ENCODE measurements at regions not wholly inside any gene's neighbourhood (a gene's known extent, or its start where the extent isn't known, plus 50 kb on each side); places are given as distances from the start of the nearest gene placed in this dataset.

DNA sequence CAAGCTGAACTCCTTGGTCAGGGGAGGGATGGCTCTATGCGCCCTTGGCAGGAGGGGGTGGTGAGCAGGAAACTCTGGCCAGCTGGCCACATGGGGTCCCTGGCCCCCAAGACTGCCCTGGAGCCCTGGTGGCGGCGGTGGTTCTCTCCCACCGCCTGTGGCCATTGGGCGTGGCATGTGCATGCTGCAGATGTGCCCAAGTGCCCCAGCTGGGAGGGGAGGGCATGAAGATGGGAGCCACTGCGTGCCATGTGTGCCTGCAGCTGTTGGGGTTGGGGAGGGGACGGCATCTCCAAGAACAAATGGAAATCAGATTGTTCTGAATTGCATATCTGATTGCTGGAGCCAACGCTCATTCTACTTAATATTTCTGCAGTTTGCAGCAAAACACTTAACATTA is 115.7 kb upstream of the IGF1 start:
- no peak for DNase-seq (ENCODE audit: low spot score)

DNA sequence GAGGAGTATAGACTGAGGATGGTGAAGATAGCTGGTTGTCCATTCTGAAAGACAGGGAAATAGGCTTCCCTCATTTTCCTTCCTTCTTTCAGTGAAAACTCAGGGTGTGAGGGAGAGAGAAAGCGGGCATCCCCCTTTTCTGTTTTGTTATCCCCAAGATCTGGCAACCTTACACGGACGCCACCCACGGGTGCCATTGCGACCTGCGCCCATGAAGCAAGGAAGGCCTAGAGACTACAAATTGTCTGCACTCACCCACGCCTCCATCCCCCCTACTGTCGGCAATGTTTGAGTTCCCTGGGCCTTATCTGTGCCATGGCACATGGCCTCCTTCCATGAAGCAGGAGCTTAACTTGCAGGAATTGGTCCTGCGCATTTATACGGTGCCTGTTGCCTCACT is 115.0 kb upstream of the IGF1 start:
- DNase-seq (ENCODE audit: low spot score), result no peak

GRCh38 chr12:102593134-102593533 is 112.8 kb upstream of the IGF1 start:
- no peak for DNase-seq (ENCODE audit: low spot score)

- no peak for DNase-seq (ENCODE audit: low spot score)
Measured at GRCh38 chr12:102592134-102592533, 111.8 kb upstream of the IGF1 start.

GRCh38 chr12:102573237-102573636 is 92.9 kb upstream of the IGF1 start:
- DNase-seq (ENCODE audit: low spot score), result no peak

- no peak for DNase-seq (ENCODE audit: low spot score)
Measured at GRCh38 chr12:102571889-102572288, 91.5 kb upstream of the IGF1 start.

DNA sequence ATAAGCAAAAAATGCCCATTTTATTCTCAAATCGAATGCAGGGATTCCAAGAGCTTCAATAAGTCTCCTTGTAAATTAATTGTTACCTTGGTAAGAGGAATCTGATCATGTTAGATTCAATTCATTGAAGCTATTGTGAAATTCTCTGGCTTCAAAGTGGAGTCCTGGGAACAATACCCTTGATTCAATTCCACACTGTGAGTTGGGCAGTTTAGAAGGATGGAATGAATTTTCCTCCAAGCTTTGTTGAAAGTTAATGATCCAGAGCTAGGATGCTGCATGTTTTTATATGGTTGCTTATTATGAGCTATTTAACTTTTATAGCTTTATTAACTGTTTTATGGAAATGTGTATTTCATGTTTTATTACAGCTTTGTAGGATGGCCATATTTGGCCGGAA is 89.9 kb upstream of the IGF1 start:
- DNase-seq (ENCODE audit: low spot score), result no peak

DNA sequence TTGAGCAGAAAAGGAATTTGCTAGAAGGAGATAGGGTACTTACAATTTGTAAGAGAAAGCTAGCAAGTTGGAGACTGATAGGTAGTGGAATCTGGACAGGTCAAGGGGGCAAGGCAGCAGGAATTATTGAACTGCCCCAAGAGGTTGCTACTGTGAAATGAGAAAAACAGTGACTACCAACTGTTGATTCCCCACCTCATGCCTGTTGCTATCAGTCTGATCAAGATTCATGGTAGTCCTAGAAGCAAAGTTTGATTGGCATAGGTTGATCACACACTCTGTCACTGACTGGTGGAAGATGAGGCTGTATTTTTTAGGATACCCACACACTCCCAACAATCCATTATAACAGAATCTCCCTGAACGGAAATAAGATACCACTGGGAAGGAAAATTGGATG is 89.4 kb upstream of the IGF1 start:
- DNase-seq (ENCODE audit: low spot score), result no peak

DNA sequence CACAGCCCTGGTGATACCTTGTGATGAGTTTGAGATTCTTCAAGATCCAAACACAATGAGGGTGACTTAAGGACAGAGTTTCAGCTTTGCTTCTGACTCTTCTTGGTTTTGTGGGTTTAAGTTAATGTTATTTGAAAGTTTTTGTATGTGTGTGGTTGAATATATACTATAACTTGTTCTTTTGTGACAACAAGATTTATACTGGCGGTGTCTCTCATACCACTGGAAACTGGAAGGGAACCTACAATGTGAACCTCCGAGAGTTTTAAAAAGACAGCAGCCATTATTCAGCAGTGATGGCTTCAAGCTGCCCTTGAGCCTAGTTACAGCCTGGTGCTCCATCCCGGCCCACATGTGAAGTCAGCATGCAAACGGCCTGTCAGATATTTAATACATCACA is 87.9 kb upstream of the IGF1 start:
- DNase-seq (ENCODE audit: low spot score), result no peak

- DNase-seq (ENCODE audit: low spot score), result no peak
Measured at GRCh38 chr12:102567031-102567985, 86.9 kb upstream of the IGF1 start.

DNA sequence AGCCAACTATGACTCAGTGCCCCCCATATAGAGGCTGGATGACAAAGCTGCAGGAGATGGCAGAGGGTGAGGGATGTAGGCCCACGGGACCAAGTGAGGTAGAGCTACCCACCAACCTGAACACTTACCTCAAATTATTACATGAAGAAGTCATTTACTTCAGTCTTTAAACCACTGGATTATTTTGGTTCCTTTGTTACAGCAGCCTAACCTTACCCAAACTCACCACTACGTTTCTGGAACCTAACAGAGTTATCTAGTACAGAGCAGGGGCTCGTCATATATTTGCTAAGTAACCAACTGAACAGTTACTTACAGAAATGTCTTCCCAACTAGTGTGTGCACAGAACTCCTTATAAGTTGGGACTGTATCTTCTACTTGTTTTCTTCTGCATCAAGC is 85.2 kb upstream of the IGF1 start:
- no peak for DNase-seq (ENCODE audit: low spot score)

DNA sequence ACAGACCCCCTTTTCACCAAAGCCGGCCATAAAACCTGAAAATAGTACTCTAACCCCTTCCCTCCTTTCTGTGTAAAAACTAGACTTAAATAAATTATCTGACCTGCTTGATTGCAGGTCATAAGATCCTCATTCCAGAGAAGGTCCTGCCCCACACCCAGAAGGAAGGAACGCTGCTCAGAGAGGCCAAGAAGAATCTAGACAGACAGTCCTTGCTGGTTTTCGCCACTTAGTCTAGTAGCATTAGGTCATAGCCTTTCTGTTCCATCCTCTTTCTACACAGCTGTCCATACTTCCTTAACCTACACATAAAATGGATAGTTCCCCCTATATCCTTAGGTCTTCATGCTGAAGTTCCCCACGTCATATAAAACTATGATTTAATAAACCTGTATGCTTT is 83.7 kb upstream of the IGF1 start:
- DNase-seq (ENCODE audit: low spot score), result no peak

- no peak for DNase-seq (ENCODE audit: low spot score)
Measured at GRCh38 chr12:102562836-102563425, 82.6 kb upstream of the IGF1 start.

GRCh38 chr12:102551186-102551585 is 70.8 kb upstream of the IGF1 start:
- DNase-seq (ENCODE audit: low spot score), result no peak

- DNase-seq (ENCODE audit: low spot score), result no peak
Measured at GRCh38 chr12:102549691-102550090, 69.3 kb upstream of the IGF1 start.

- DNase-seq (ENCODE audit: low spot score), result no peak
Measured at GRCh38 chr12:102548543-102548942, 68.2 kb upstream of the IGF1 start.

DNA sequence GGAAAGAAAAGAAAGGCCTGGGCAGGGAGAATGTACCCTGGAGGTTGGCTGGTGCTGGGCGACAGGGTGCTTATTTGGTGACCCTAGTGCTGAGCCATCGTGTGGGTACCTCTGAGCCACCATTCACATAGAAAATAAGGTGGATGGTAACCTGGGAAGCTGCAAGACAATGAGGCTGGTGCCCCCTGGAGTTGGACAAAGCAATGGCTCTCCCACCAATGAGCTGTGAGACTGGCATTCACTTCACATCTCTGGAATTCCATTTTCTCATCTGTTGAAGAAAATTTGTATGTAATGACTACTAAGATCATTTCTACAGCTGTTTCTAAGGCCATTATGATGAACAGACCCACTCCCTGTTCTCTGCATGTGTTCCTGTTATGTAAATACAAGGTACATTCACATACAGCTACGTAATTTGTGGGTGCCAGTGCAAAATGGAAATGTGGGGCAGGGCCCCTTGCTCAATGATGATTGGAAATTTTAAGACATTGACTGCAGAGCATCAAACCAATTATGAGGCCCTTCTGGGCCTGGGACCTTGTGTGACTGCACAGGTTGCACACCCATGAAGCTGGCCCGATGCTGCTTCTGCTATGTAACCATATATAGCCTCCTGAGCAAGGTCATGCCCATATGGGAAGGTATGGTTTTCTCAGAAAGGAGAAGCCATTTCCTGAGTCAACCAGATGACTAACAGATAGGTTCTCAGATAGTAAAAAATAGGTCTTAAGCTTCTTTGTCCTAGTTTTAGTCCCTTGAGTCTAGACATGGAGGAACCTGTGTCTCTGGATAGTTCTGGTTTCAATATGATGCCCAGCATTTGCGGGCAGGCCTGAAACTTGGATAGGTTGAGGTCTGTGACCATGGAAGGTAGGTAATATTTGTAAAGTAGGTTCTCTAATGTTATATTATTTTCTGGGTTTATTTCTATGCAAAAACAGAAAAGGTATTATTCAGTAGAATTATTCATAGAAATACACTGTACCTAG is 63.4 kb upstream of the IGF1 start:
- DNase-seq (ENCODE audit: low spot score), result no peak

DNA sequence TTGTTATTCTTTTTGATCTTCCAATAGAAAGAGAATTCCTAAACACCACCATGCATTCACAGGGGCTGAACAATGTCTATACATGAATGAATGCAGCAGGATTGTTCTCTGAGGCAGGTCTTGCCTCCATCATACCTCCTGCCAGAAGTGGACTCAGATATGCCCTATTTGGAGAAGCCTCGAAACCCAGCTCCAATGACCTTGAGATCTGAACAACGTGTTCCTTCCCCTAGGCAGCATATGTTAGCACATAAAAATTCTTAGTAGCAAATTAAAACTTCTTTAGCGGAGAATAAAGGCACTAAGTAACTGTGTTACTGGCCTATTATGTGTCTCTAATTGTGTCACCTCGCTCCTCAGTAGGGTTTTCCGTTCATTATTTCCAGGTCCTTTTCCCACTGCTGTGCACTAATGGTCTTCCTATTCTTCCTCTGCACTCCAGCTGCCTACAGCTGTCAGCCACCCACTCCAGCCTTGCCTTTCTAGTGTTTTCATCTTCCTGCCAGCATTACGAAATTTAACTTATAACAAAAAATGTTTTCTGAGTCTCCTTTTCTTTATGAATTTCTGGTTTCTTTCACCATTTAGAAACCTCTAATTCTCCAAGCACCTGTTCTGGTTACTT is 62.6 kb upstream of the IGF1 start:
- DNase-seq (ENCODE audit: low spot score), result no peak

DNA sequence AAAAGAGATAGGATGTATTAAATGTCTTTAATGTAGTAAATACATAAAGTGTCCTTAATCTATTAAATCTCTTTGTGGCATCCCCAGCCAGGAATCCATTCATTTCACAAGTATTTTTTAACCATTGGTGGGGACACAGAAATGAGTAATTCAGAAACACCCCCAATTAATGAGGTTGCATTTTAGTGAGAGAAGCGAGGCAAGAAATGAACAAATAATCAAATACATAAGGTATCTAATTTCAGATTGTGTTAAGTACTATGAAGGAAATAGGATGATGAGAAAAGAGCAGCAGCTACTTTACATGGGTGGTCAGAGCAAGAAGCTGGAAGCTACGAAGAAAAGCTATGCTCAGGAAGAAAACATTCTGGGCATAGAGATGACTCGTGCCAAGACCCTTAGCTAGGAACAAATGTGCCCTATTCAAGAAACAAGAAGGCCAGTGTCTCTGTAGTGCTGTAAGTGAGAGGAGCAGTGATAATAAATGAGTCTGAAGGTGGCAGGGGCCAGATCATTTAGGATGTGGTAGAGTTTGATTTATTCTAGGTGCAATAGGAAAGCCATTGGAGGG is 60.5 kb upstream of the IGF1 start:
- DNase-seq (ENCODE audit: low spot score), result no peak

- no peak for DNase-seq (ENCODE audit: low spot score)
Measured at GRCh38 chr12:102539651-102540553, 59.5 kb upstream of the IGF1 start.

DNA sequence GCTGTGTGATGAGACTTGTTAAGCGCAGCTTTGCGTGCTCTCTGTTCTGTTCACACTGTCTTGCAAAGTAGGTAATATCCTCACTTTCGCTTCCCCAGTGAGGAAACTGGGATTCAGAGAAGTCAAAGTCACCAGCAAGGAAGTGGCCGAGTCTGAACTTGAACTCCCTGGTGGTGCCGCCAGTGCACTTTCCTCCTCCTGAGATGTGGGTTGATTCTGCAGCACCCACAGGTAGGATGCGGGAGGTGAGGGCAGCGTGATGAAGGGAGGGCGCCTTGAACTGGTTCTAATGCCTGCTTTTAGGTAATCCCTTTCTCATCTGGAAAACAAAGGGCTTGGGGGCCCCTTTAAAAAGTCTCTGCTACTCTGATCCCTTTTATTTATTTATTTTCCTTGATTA is 54.9 kb upstream of the IGF1 start:
- DNase-seq (ENCODE audit: low spot score), result no peak
